H1 (cell line): ENCODE measurements at regions not wholly inside any gene's neighbourhood (a gene's known extent, or its start where the extent isn't known, plus 50 kb on each side); places are given as distances from the start of the nearest gene placed in this dataset.

ENCODE experiments used
- ASH2L ChIP-seq: fragments of 200-600, 300-600 bp; sonication (generic); IDR thresholded peaks from one replicate; pipeline ENCODE4 v1.7.1; 2017; ENCODE audit warnings: low read length
- BRCA1 ChIP-seq: IDR thresholded peaks from 2 replicates; pipeline ENCODE4 v1.6.1; 2012; ENCODE audit warnings: low read depth, low read length, improper control_type of control experiment
- CBX5 ChIP-seq: fragments of 300-800, 300-1000 bp; sonication (generic); IDR thresholded peaks from 2 replicates; pipeline ENCODE4 v1.7.1; 2016; ENCODE audit warnings: antibody characterized with exemption, low read length, low read depth
- EGR1 ChIP-seq: IDR thresholded peaks from 2 replicates; pipeline ENCODE4 v1.6.1; 2011; ENCODE audit warnings: low read depth, low read length, borderline replicate concordance
- EP300 ChIP-seq, 2 experiments: IDR thresholded peaks; 1 replicate in 1 of 2; 2 replicates in 1 of 2; pipeline ENCODE4 v1.6.1; 2011 to 2012; ENCODE audit warnings: low read depth in 2 of 2, low read length in 2 of 2, mild to moderate bottlenecking in 2 of 2, borderline replicate concordance in 1 of 2, inconsistent platforms in 1 of 2, moderate library complexity in 1 of 2
- NRF1 ChIP-seq: IDR thresholded peaks from 2 replicates; pipeline ENCODE4 v1.6.1; 2011; ENCODE audit warnings: mild to moderate bottlenecking, low read depth, low read length, improper control_type of control experiment
- POLR2A ChIP-seq, 2 experiments: IDR thresholded peaks; 1 replicate in 1 of 2; 2 replicates in 1 of 2; pipeline ENCODE4 v1.6.1; 2011; ENCODE audit warnings: low read depth in 2 of 2, low read length in 2 of 2, mild to moderate bottlenecking in 2 of 2; ENCODE audit errors: control extremely low read depth in 1 of 2
- SIX5 ChIP-seq: IDR thresholded peaks from 2 replicates; pipeline ENCODE4 v1.6.1; 2011; ENCODE audit warnings: mild to moderate bottlenecking, low read depth, low read length
- SP4 ChIP-seq: IDR thresholded peaks from 2 replicates; pipeline ENCODE4 v1.6.1; 2012; ENCODE audit warnings: low read length, inconsistent platforms
- TF ChIP-seq, protein P1 (sequence below), 3 experiments: IDR thresholded peaks; 1 replicate in 2 of 3; 2 replicates in 1 of 3; pipeline versions ENCODE4 v1.5.1 to v1.6.1; 2011; ENCODE audit warnings: low read length in 3 of 3, mild to moderate bottlenecking in 3 of 3, inconsistent platforms in 2 of 3, low read depth in 1 of 3, moderate library complexity in 1 of 3; ENCODE audit not compliant: insufficient read depth in 1 of 3; ENCODE audit errors: control extremely low read depth in 1 of 3

GRCh38 chr9:2355697-2355983 lies 265.9 kb upstream of the VLDLR start:
- TF ChIP-seq SP4 (no peak), EGR1 (no peak), POLR2A (IDR thresholded peaks at IDR 0.05; ENCODE audit: control extremely low read depth in 1 of 2, low read depth in 2 of 2, low read length in 2 of 2) (no peak), NRF1 (no peak), SIX5 (no peak), ASH2L (no peak), BRCA1 (no peak), CBX5 (no peak), EP300 (IDR thresholded peaks at IDR 0.05; ENCODE audit: borderline replicate concordance in 1 of 2, low read depth in 2 of 2, low read length in 2 of 2) (no peak)
- TF ChIP-seq, protein P1, sequence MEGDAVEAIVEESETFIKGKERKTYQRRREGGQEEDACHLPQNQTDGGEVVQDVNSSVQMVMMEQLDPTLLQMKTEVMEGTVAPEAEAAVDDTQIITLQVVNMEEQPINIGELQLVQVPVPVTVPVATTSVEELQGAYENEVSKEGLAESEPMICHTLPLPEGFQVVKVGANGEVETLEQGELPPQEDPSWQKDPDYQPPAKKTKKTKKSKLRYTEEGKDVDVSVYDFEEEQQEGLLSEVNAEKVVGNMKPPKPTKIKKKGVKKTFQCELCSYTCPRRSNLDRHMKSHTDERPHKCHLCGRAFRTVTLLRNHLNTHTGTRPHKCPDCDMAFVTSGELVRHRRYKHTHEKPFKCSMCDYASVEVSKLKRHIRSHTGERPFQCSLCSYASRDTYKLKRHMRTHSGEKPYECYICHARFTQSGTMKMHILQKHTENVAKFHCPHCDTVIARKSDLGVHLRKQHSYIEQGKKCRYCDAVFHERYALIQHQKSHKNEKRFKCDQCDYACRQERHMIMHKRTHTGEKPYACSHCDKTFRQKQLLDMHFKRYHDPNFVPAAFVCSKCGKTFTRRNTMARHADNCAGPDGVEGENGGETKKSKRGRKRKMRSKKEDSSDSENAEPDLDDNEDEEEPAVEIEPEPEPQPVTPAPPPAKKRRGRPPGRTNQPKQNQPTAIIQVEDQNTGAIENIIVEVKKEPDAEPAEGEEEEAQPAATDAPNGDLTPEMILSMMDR (IDR thresholded peaks at IDR 0.05; ENCODE audit: control extremely low read depth in 1 of 3, insufficient read depth in 1 of 3, low read depth in 1 of 3, low read length in 3 of 3), result no peak
